ENCODE measurements at regions not wholly inside any gene's neighbourhood (a gene's known extent, or its start where the extent isn't known, plus 50 kb on each side); places are given as distances from the start of the nearest gene placed in this dataset.

DNA sequence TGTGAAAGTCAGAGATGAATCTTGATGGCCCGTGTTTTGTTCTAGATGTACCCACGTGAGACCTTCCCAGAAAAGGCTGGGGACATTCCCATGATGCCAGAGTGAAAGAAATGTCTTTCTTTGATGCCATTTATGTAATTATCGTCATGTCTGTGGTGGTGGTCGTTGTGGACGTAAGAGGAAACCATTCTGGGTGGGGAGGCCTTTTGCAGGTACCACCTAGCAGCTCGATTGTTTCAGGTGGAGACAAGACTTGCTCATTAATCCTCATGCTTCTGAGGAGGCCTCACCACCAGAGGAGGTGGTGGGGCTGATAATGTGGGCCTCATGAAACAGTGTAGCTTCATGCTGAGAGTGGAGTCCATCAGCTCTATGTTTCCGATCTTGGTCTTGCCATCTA, 58.1 kb upstream of the USP3 start:
- TF ChIP-seq POLR2A (IDR thresholded peaks at IDR 0.05) (no peak), EP300 (IDR thresholded peaks at IDR 0.05) (no peak), POLR2AphosphoS5 (IDR thresholded peaks at IDR 0.05) (no peak)
- TF ChIP-seq, protein P1, sequence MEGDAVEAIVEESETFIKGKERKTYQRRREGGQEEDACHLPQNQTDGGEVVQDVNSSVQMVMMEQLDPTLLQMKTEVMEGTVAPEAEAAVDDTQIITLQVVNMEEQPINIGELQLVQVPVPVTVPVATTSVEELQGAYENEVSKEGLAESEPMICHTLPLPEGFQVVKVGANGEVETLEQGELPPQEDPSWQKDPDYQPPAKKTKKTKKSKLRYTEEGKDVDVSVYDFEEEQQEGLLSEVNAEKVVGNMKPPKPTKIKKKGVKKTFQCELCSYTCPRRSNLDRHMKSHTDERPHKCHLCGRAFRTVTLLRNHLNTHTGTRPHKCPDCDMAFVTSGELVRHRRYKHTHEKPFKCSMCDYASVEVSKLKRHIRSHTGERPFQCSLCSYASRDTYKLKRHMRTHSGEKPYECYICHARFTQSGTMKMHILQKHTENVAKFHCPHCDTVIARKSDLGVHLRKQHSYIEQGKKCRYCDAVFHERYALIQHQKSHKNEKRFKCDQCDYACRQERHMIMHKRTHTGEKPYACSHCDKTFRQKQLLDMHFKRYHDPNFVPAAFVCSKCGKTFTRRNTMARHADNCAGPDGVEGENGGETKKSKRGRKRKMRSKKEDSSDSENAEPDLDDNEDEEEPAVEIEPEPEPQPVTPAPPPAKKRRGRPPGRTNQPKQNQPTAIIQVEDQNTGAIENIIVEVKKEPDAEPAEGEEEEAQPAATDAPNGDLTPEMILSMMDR (IDR thresholded peaks at IDR 0.05), result no peak
